K562 (cell line): ENCODE measurements at regions not wholly inside any gene's neighbourhood (a gene's known extent, or its start where the extent isn't known, plus 50 kb on each side); places are given as distances from the start of the nearest gene placed in this dataset.

Experiments
- ATAC-seq: fragments of 200-7000 bp; cut with Tn5 transposase; 3 replicates; pipeline ENCODE4 v1.9.1; 2020; ENCODE audit warnings: moderate library complexity
- BruUV-seq: library from RNA; stranded (reverse); fragments of 400-500 nt; replicated peaks from 2 replicates; lab custom pipeline; 2021; lab: Mats Ljungman, UMichigan
- CTCF ChIA-PET: fragments of 300-600 bp; formaldehyde crosslinking; extraction: SDS; loops from one replicate; lab custom pipeline; 2021; ENCODE audit warnings: low intra/inter-chr PET ratio; lab: Yijun Ruan, JAX
- POLR2A ChIA-PET: fragments of 300-600, 350-650 bp; sonication (Branson Sonifier 250); formaldehyde crosslinking; extraction: SDS; loops from one replicate; lab custom pipeline; 2021; ENCODE audit warnings: antibody characterized with exemption, inconsistent platforms; lab: Yijun Ruan, JAX
- DNase-seq, 4 experiments: peaks; one replicate each; pipeline versions ENCODE4 v3.0.0 to v3.0.0-alpha.2; 2011 to 2018; ENCODE audit warnings: low spot score in 3 of 4, mixed read lengths in 3 of 4; ENCODE audit errors: extremely low read depth in 1 of 4
- FAIRE-seq: peaks from 2 replicates; lab custom pipeline; 2011; peaks lifted over from hg19 to GRCh38; lab: Jason Lieb, UNC
- H2AFZ ChIP-seq: 2 replicates; pipeline ENCODE4 v1.6.0; 2011; ENCODE audit warnings: low read depth, low read length, control low read depth, inconsistent platforms
- H3K27ac ChIP-seq: fragments of 200-600 bp; 3 replicates; pipeline ENCODE4 v1.8.0; 2011; ENCODE audit warnings: low read depth, mild to moderate bottlenecking, control low read depth, inconsistent platforms, low read length, moderate library complexity, mixed read lengths; ENCODE audit errors: extremely low read depth
- H3K27me3 ChIP-seq, 2 experiments: fragments of 300-600 bp in 1 of 2; 2 replicates in 1 of 2; 3 replicates in 1 of 2; pipeline versions ENCODE4 v1.6.0 to v1.8.0; 2011; ENCODE audit warnings: inconsistent platforms in 2 of 2, low read length in 2 of 2, mild to moderate bottlenecking in 1 of 2, mixed read lengths in 1 of 2, moderate library complexity in 1 of 2; ENCODE audit not compliant: control insufficient read depth in 2 of 2, insufficient read depth in 2 of 2
- H3K36me3 ChIP-seq: fragments of 300-600 bp; 3 replicates; pipeline ENCODE4 v1.8.0; 2011; ENCODE audit warnings: mild to moderate bottlenecking, low read length, inconsistent platforms; ENCODE audit not compliant: control insufficient read depth, insufficient read depth
- H3K4me1 ChIP-seq, 2 experiments: fragments of 200-600 bp in 1 of 2; replicated peaks in 1 of 2; 2 replicates in 1 of 2; 3 replicates in 1 of 2; pipeline versions ENCODE4 v1.5.1 to v1.8.0; 2011; ENCODE audit warnings: inconsistent platforms in 2 of 2, low read length in 2 of 2, mild to moderate bottlenecking in 1 of 2, mixed read lengths in 1 of 2, moderate library complexity in 1 of 2; ENCODE audit not compliant: control insufficient read depth in 2 of 2, insufficient read depth in 2 of 2
- H3K4me2 ChIP-seq: 2 replicates; pipeline ENCODE4 v1.6.1; 2011; ENCODE audit warnings: low read length, control low read depth, inconsistent platforms, mixed read lengths; ENCODE audit not compliant: insufficient read depth
- H3K4me3 ChIP-seq: fragments of 200-600 bp; sonication (generic), shearing (Covaris generic); 2 replicates; pipeline ENCODE4 v1.5.1; 2016; ENCODE audit warnings: control low read depth, inconsistent platforms
- H3K79me2 ChIP-seq: fragments of 200-600 bp; 3 replicates; pipeline ENCODE4 v1.8.0; 2011; ENCODE audit warnings: low read length, inconsistent platforms; ENCODE audit not compliant: control insufficient read depth, insufficient read depth
- H3K9ac ChIP-seq, 2 experiments: 2 replicates each; pipeline versions ENCODE4 v1.6.0 to v1.6.1; 2011; ENCODE audit warnings: low read depth in 2 of 2, low read length in 2 of 2, control low read depth in 1 of 2, inconsistent platforms in 1 of 2, mild to moderate bottlenecking in 1 of 2, mixed read lengths in 1 of 2; ENCODE audit not compliant: insufficient read depth in 1 of 2
- H3K9me1 ChIP-seq: one replicate; pipeline ENCODE4 v1.6.0; 2011; ENCODE audit warnings: inconsistent platforms, mild to moderate bottlenecking, low read length, moderate library complexity; ENCODE audit not compliant: control insufficient read depth, insufficient read depth
- H3K9me3 ChIP-seq: replicated peaks from 2 replicates; pipeline ENCODE4 v1.5.1; 2011; ENCODE audit warnings: low read depth, low read length, inconsistent platforms; ENCODE audit not compliant: control insufficient read depth, insufficient read depth
- H4K20me1 ChIP-seq: replicated peaks from 2 replicates; pipeline ENCODE4 v1.6.1; 2011; ENCODE audit warnings: low read length, inconsistent platforms, mixed read lengths; ENCODE audit not compliant: control insufficient read depth, insufficient read depth
- BRD4 ChIP-seq: fragments of 200-600 bp; sonication (generic); IDR thresholded peaks from 2 replicates; pipeline ENCODE4 v1.6.1; 2017; ENCODE audit warnings: inconsistent platforms
- CEBPG ChIP-seq, 3 experiments: fragments of 200-800 bp in 1 of 3; sonication (Bioruptor generic) in 1 of 3; sonication (generic) in 1 of 3; formaldehyde crosslinking in 1 of 3; IDR thresholded peaks in 2 of 3; conservative IDR thresholded peaks in 1 of 3; 2 replicates each; pipeline versions ENCODE4 v1.6.1 to v1.8.0; 2016 to 2022; ENCODE audit warnings: missing compliant biosample characterization in 2 of 3, missing genetic modification characterization in 2 of 3, mild to moderate bottlenecking in 1 of 3, missing genetic modification reagents in 1 of 3
- CREB3 ChIP-seq: fragments of 450-650 bp; conservative IDR thresholded peaks from 2 replicates; pipeline ENCODE4 v1.6.1; 2016; ENCODE audit warnings: missing genetic modification characterization, low read depth, mild to moderate bottlenecking, missing compliant biosample characterization, moderate library complexity
- EP300 ChIP-seq: IDR thresholded peaks from 2 replicates; pipeline ENCODE4 v1.6.1; 2012; ENCODE audit warnings: low read length, improper control_type of control experiment
- ETS1 ChIP-seq: conservative IDR thresholded peaks from 2 replicates; pipeline ENCODE4 v1.6.1; 2011; ENCODE audit warnings: low read depth, mild to moderate bottlenecking, low read length; ENCODE audit not compliant: control insufficient read depth
- MTF1 ChIP-seq: fragments of 250-450 bp; sonication (Bioruptor Pico); IDR thresholded peaks from 2 replicates; pipeline ENCODE4 v1.9.0; 2021; ENCODE audit warnings: moderate library complexity, mild to moderate bottlenecking, inconsistent platforms, borderline replicate concordance
- NCOA6 ChIP-seq: fragments of 450-650 bp; IDR thresholded peaks from 2 replicates; pipeline ENCODE4 v1.6.1; 2017; ENCODE audit warnings: mild to moderate bottlenecking
- PHF21A ChIP-seq: fragments of 450-650 bp; IDR thresholded peaks from 2 replicates; pipeline ENCODE4 v1.6.1; 2017; ENCODE audit warnings: low read depth, borderline replicate concordance
- RBM34 ChIP-seq: fragments of 200-400 bp; formaldehyde crosslinking; IDR thresholded peaks from 2 replicates; pipeline ENCODE4 v1.6.1; 2018; ENCODE audit warnings: low read length, borderline replicate concordance; ENCODE audit not compliant: insufficient read depth
- ZNF668 ChIP-seq: fragments of 250-450 bp; sonication (Bioruptor Pico); IDR thresholded peaks from 2 replicates; pipeline ENCODE4 v1.8.0; 2022; ENCODE audit warnings: mild to moderate bottlenecking, inconsistent platforms
- WGBS: fragments of 100-300 bp; shearing (Covaris generic); methylation state at CpG from one replicate; pipeline ENCODE4 v1.1.6; 2016; ENCODE audit warnings: low coverage, mixed read lengths; ENCODE audit not compliant: insufficient coverage; ENCODE audit errors: missing lambda C conversion rate; 5-methylcytosine and 5-hydroxymethylcytosine counted together
- in situ Hi-C: fragments of 300-500 bp; cut with MboI; formaldehyde crosslinking; loops from 4 replicates; pipeline ENCODE4 v1.15.0; 2018; ENCODE audit warnings: inconsistent platforms, mixed read lengths
- intact Hi-C: fragments of 100-400 bp; cut with micrococcal nuclease; formaldehyde crosslinking; loops from 2 replicates; pipeline ENCODE4 v1.14.2; 2022

GRCh38 chr7:68613897-68614296, 984.4 kb upstream of the AUTS2 start (continued):
- TF ChIP-seq CREB3 (tag) (no peak), NCOA6 (no peak), PHF21A (no peak), ZNF668 (CRISPR knock-in tag) (no peak), RBM34 (no peak)
- TF ChIP-seq, all 486 proteins: peak for 0

- no peak for DNase-seq
- ChIA-PET CTCF (no interaction called here), POLR2A (interaction anchor here (0.6 kb wide), 1 partner anchor 1135 kb away, joined by 3 read pairs; no protein-coding TSS in a partner anchor)
- in situ Hi-C loops = no loop called here
- Histone ChIP-seq H3K79me2 (no peaks in the 10 kb centered on the region), H3K9me1 (no peaks in the 10 kb centered on the region), H3K4me2 (no peak overlapping the region), H3K9me3 (no peaks in the 10 kb centered on the region), H2AFZ (no peak overlapping the region), H3K9ac (no peak overlapping the region), H4K20me1 (no peaks in the 10 kb centered on the region), H3K36me3 (no peaks in the 10 kb centered on the region), H3K27me3 (no peaks in the 10 kb centered on the region), H3K4me3 (no peak overlapping the region), H3K4me1 (no peaks in the 10 kb centered on the region), H3K27ac (no peak overlapping the region)
- no peak for TF ChIP-seq ETS1
- no peak for TF ChIP-seq EP300
- no peak for TF ChIP-seq BRD4
- no peak for TF ChIP-seq CEBPG (CRISPR knock-in tag; IDR thresholded peaks at IDR 0.05)
- 0 out of 4 replicates have a peak, but pooled peaks of 1 of the 2 experiments have one; percentile 35 for TF ChIP-seq CEBPG (tag; conservative IDR thresholded peaks at IDR 0.05 in 1 of 2, IDR thresholded peaks at IDR 0.05 in 1 of 2)
- TF ChIP-seq MTF1 (CRISPR knock-in tag) = no peak
- no peak for FAIRE-seq
- 0% methylated on average over 3 of the region's 3 CpGs for WGBS
- intact Hi-C loops = no loop called here
- BruUV-seq = no TSS peak
- ATAC-seq = no peak
Observed at GRCh38 chr7:68619526-68619925, 978.7 kb upstream of the AUTS2 start.
